ENCODE measurements at regions not wholly inside any gene's neighbourhood (a gene's known extent, or its start where the extent isn't known, plus 50 kb on each side); places are given as distances from the start of the nearest gene placed in this dataset.

DNA sequence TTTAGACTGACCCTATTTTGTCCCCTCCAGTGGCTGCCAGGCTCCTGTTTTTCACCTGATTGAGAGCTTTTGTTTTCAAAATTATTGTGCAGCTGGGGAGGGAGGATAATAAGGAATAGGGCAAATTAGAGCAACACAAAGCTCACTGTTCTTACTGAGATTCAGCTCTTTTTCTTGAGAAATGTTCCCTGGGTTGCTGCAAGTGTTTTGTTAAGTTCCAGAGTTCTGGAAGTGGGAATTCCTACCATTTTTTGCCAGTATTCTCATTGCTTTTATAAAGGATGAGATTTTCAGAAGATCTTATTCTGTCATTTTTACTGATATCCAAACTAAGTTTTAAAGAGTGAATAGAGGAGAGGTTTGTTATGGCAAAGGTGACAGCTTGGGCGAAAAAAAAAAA lies 417.7 kb downstream of the SIPA1L2 start:
- DNase-seq (ENCODE audit: low read depth in 1 of 2, low spot score in 1 of 2), result no peak
- H3K27me3 ChIP-seq, result no peaks in the 10 kb centered on the region
- H3K27ac ChIP-seq, result no peak overlapping the region
- TF ChIP-seq, protein P1, sequence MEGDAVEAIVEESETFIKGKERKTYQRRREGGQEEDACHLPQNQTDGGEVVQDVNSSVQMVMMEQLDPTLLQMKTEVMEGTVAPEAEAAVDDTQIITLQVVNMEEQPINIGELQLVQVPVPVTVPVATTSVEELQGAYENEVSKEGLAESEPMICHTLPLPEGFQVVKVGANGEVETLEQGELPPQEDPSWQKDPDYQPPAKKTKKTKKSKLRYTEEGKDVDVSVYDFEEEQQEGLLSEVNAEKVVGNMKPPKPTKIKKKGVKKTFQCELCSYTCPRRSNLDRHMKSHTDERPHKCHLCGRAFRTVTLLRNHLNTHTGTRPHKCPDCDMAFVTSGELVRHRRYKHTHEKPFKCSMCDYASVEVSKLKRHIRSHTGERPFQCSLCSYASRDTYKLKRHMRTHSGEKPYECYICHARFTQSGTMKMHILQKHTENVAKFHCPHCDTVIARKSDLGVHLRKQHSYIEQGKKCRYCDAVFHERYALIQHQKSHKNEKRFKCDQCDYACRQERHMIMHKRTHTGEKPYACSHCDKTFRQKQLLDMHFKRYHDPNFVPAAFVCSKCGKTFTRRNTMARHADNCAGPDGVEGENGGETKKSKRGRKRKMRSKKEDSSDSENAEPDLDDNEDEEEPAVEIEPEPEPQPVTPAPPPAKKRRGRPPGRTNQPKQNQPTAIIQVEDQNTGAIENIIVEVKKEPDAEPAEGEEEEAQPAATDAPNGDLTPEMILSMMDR (IDR thresholded peaks at IDR 0.05; ENCODE audit: low read depth, low read length), result no peak
- no peaks in the 10 kb centered on the region for H3K4me1 ChIP-seq (ENCODE audit: low read depth)
- H3K4me3 ChIP-seq, result no peak overlapping the region
- no peaks in the 10 kb centered on the region for H3K9me3 ChIP-seq (ENCODE audit: low read depth)
- H3K36me3 ChIP-seq, result no peaks in the 10 kb centered on the region

DNA sequence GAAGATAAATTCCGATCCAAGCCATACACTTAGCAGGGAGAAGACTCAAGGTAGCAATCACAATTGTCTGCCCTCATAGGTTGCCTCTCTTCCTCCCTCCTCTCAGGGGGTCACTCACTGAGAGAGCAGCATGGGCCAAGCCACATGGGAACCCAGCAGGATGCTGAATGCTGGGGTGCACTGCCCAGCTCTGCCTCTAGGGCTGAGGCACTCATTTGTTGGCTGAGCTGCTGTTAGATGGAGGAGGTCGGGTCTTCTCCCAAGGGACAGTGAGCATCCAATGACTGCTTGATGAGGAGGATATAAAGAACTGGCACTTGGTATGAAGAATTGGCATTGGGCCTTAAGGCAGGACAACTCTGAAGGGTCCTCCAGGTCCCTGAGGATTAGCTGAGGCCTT lies 418.8 kb downstream of the SIPA1L2 start:
- H3K9me3 ChIP-seq (ENCODE audit: low read depth), result no peaks in the 10 kb centered on the region
- DNase-seq (ENCODE audit: low read depth in 1 of 2, low spot score in 1 of 2), result no peak
- TF ChIP-seq, protein P1 (IDR thresholded peaks at IDR 0.05; ENCODE audit: low read depth, low read length), result peak; percentile 28
- H3K36me3 ChIP-seq, result no peaks in the 10 kb centered on the region
- no peaks in the 10 kb centered on the region for H3K4me1 ChIP-seq (ENCODE audit: low read depth)
- H3K27me3 ChIP-seq, result no peaks in the 10 kb centered on the region
- H3K27ac ChIP-seq, result no peak overlapping the region
- no peak overlapping the region for H3K4me3 ChIP-seq

DNA sequence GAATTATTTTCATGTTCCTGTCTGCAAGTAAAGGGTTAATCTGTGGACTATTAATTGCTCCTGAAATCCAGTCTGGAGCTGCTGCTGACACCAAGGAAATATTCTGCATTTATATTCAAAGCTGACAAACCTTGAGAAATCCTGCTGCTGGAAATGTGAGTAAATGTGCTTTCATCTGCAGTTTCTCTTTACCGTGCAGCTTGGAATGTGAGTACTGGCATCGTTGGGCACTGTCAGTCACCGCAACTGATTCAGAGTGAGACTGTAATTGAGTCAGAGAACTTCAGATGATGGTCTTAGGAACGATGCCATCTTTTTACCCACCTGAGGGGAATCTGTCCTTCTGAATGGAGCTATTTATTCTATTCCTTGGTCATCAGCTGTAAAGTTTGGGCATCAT lies 420.6 kb downstream of the SIPA1L2 start:
- H3K4me3 ChIP-seq, result no peak overlapping the region
- no peaks in the 10 kb centered on the region for H3K27me3 ChIP-seq
- no peak overlapping the region for H3K27ac ChIP-seq
- H3K9me3 ChIP-seq (ENCODE audit: low read depth), result no peaks in the 10 kb centered on the region
- TF ChIP-seq, protein P1 (IDR thresholded peaks at IDR 0.05; ENCODE audit: low read depth, low read length), result no peak
- DNase-seq (ENCODE audit: low read depth in 1 of 2, low spot score in 1 of 2), result no peak
- no peaks in the 10 kb centered on the region for H3K36me3 ChIP-seq
- H3K4me1 ChIP-seq (ENCODE audit: low read depth), result no peaks in the 10 kb centered on the region

DNA sequence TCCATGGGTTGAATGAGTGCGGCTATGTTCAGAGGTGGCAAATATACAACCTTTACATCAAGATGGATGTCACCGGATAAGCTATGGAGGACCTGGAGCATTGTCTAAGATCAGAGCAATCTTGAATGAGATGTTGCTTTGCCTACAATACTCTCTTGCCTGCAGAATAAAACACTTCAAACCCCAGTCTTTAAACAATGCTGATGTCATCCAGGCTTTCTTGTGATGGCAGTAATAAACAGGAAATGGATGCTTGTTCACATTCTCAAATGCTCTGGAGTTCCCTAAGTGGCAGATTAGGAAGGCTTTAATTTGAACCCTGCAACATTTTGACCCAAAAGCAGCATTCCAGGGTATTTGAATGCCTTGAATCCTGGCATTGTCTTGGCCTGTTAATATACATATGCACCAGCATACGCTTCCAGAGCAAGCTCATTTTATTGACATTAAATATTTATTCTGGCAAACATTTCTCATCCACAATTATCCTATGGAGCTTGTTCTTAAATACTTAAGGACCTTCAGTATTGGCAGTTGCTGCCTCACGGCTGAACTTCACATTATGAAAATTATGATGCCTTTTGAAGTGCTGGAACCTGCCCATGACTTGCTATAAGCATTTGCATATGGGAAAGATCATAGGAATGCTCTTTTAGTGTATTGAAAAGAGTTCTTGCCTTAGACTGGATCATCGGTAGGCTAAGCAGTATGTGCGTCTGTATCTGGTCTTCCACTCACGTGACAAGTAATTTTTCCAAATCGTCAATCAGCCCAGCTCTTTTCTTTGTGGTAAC lies 422.7 kb downstream of the SIPA1L2 start:
- H3K27me3 ChIP-seq, result no peaks in the 10 kb centered on the region
- DNase-seq (ENCODE audit: low read depth in 1 of 2, low spot score in 1 of 2), result no peak

DNA sequence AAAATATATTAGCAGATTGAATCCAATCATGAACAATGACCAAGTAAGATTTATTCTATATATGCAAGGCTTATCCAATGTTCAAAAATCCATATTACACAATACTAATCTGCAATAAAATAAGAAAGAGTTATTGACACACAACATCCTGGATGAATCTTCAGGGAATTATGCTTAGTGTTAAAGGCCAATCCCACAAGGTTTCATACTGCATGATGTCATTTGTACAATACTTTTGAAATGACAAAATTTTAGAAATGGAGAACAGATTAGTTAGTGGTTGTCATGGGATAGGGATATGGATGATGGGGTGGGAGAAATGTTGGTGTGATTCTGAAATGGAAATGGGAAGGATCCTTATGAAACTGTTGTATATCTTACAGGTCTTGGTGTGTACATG lies 425.7 kb downstream of the SIPA1L2 start:
- DNase-seq (ENCODE audit: low read depth in 1 of 2, low spot score in 1 of 2), result no peak
- Histone ChIP-seq H3K4me1 (ENCODE audit: low read depth) (no peaks in the 10 kb centered on the region), H3K27me3 (no peaks in the 10 kb centered on the region), H3K36me3 (no peaks in the 10 kb centered on the region), H3K9me3 (ENCODE audit: low read depth) (no peaks in the 10 kb centered on the region), H3K4me3 (no peak overlapping the region), H3K27ac (no peak overlapping the region)
- TF ChIP-seq, protein P1 (IDR thresholded peaks at IDR 0.05; ENCODE audit: low read depth, low read length), result no peak

More for the DNA sequence above, 422.7 kb downstream of the SIPA1L2 start:
- TF ChIP-seq, protein P1 (IDR thresholded peaks at IDR 0.05; ENCODE audit: low read depth, low read length), result no peak
- Histone ChIP-seq H3K9me3 (ENCODE audit: low read depth) (no peaks in the 10 kb centered on the region), H3K4me3 (no peak overlapping the region), H3K36me3 (no peaks in the 10 kb centered on the region), H3K27ac (no peak overlapping the region), H3K4me1 (ENCODE audit: low read depth) (no peaks in the 10 kb centered on the region)

Measured in cardiac muscle cell (in vitro differentiated cells and primary cell).